ENCODE measurements at regions not wholly inside any gene's neighbourhood (a gene's known extent, or its start where the extent isn't known, plus 50 kb on each side); places are given as distances from the start of the nearest gene placed in this dataset.

GRCh38 chr4:133596459-133596858 lies 447.4 kb downstream of the PCDH10 start:
- Histone ChIP-seq H3K27ac (no peak overlapping the region), H3K9me3 (no peaks in the 10 kb centered on the region), H3K36me3 (no peaks in the 10 kb centered on the region), H3K27me3 (no peaks in the 10 kb centered on the region), H3K4me1 (no peaks in the 10 kb centered on the region), H3K4me3 (no peak overlapping the region)
- intact Hi-C loops (cut with DNase I; ENCODE audit: low total_unique reads): no loop called here
- in situ Hi-C loops (cut with MboI; ENCODE audit: low pct_ligation_motif_present in 1 of 4, low pct_unique_long_range_greater_than_20kb in 1 of 4, low sequenced_read_pairs in 3 of 4): no loop called here
- DNase-seq: no peak
- WGBS, 2 donors (ENCODE audit: low coverage in 1 of 2): 57 to 64% methylated on average over 2 to 3 of the region's 3 CpGs
- TF ChIP-seq CTCF (IDR thresholded peaks at IDR 0.05) (no peak), POLR2AphosphoS5 (IDR thresholded peaks at IDR 0.05) (no peak), EP300 (IDR thresholded peaks at IDR 0.05; ENCODE audit: low read depth) (no peak), POLR2A (IDR thresholded peaks at IDR 0.05) (no peak)

- intact Hi-C loops (cut with DNase I; ENCODE audit: low total_unique reads): no loop called here
- H3K4me3 ChIP-seq: no peak overlapping the region
- H3K27ac ChIP-seq: no peak overlapping the region
- TF ChIP-seq POLR2AphosphoS5 (IDR thresholded peaks at IDR 0.05) (no peak), EP300 (IDR thresholded peaks at IDR 0.05; ENCODE audit: low read depth) (no peak), POLR2A (IDR thresholded peaks at IDR 0.05) (no peak), CTCF (IDR thresholded peaks at IDR 0.05) (no peak)
- no peaks in the 10 kb centered on the region for H3K4me1 ChIP-seq
- in situ Hi-C loops (cut with MboI; ENCODE audit: low pct_ligation_motif_present in 1 of 4, low pct_unique_long_range_greater_than_20kb in 1 of 4, low sequenced_read_pairs in 3 of 4): no loop called here
- no peaks in the 10 kb centered on the region for H3K9me3 ChIP-seq
- DNase-seq: no peak
- no peaks in the 10 kb centered on the region for H3K36me3 ChIP-seq
- no peaks in the 10 kb centered on the region for H3K27me3 ChIP-seq
- WGBS, 2 donors (ENCODE audit: low coverage in 1 of 2): 82 to 98% methylated on average over 4 of the region's 4 CpGs
These were observed 445.5 kb downstream of the PCDH10 start for GRCh38 chr4:133594390-133595207.

GRCh38 chr4:133593764-133594163 lies 444.7 kb downstream of the PCDH10 start:
- H3K36me3 ChIP-seq: no peaks in the 10 kb centered on the region
- in situ Hi-C loops (cut with MboI; ENCODE audit: low pct_ligation_motif_present in 1 of 4, low pct_unique_long_range_greater_than_20kb in 1 of 4, low sequenced_read_pairs in 3 of 4): no loop called here
- DNase-seq: no peak
- no peak overlapping the region for H3K4me3 ChIP-seq
- H3K27me3 ChIP-seq: no peaks in the 10 kb centered on the region
- H3K27ac ChIP-seq: no peak overlapping the region
- H3K4me1 ChIP-seq: no peaks in the 10 kb centered on the region
- intact Hi-C loops (cut with DNase I; ENCODE audit: low total_unique reads): no loop called here
- no peak for TF ChIP-seq POLR2A (IDR thresholded peaks at IDR 0.05)
- TF ChIP-seq EP300 (IDR thresholded peaks at IDR 0.05; ENCODE audit: low read depth): no peak
- no peak for TF ChIP-seq POLR2AphosphoS5 (IDR thresholded peaks at IDR 0.05)
- no peak for TF ChIP-seq CTCF (IDR thresholded peaks at IDR 0.05)
- no peaks in the 10 kb centered on the region for H3K9me3 ChIP-seq

DNA sequence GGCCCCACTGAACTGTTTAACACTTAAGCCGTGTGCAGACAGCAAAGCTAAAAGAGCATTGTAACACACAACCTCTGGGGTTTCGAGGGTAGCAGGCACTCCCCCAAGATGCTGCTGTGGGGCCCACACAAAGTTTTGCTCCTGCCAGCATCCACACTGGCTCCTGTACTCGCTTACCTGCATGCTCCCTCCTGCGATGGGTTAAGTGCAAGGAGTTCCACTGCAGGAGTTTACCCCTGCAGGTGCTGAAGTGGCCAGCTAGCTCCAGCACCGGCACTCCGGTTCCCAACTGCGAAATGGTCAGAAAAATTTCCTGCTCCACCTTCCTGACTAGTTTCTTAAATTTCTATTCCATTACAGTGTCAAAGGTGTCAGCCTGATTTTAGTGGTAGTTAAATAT lies 443.5 kb downstream of the PCDH10 start:
- no peak overlapping the region for H3K27ac ChIP-seq
- H3K36me3 ChIP-seq: no peaks in the 10 kb centered on the region
- intact Hi-C loops (cut with DNase I; ENCODE audit: low total_unique reads) (no loop called here), in situ Hi-C loops (cut with MboI; ENCODE audit: low pct_ligation_motif_present in 1 of 4, low pct_unique_long_range_greater_than_20kb in 1 of 4, low sequenced_read_pairs in 3 of 4) (no loop called here)
- no peak for DNase-seq
- no peak for TF ChIP-seq POLR2A (IDR thresholded peaks at IDR 0.05)
- TF ChIP-seq CTCF (IDR thresholded peaks at IDR 0.05): no peak
- no peak for TF ChIP-seq POLR2AphosphoS5 (IDR thresholded peaks at IDR 0.05)
- no peak for TF ChIP-seq EP300 (IDR thresholded peaks at IDR 0.05; ENCODE audit: low read depth)
- WGBS, 2 donors (ENCODE audit: low coverage in 1 of 2): 80 to 89% methylated on average over 3 to 7 of the region's 7 CpGs
- no peak overlapping the region for H3K4me3 ChIP-seq
- H3K27me3 ChIP-seq: no peaks in the 10 kb centered on the region
- H3K4me1 ChIP-seq: no peaks in the 10 kb centered on the region
- H3K9me3 ChIP-seq: no peaks in the 10 kb centered on the region
